NB4 (cell line): ENCODE measurements at regions not wholly inside any gene's neighbourhood (a gene's known extent, or its start where the extent isn't known, plus 50 kb on each side); places are given as distances from the start of the nearest gene placed in this dataset.

Experiments used
- CTCF ChIP-seq: IDR thresholded peaks from one replicate; pipeline ENCODE4 v1.5.1; 2012; ENCODE audit warnings: low read depth, low read length
- MAX ChIP-seq: IDR thresholded peaks from 2 replicates; pipeline ENCODE4 v1.6.1; 2011; ENCODE audit warnings: low read depth, low read length
- MYC ChIP-seq: IDR thresholded peaks from 2 replicates; pipeline ENCODE4 v1.6.1; 2011; ENCODE audit warnings: low read depth, low read length
- POLR2A ChIP-seq: IDR thresholded peaks from 2 replicates; pipeline ENCODE4 v1.6.1; 2011; ENCODE audit warnings: mild to moderate bottlenecking; ENCODE audit not compliant: insufficient read length; ENCODE audit errors: extremely low read depth

- no peak for TF ChIP-seq MAX
- no peak for TF ChIP-seq CTCF
- TF ChIP-seq POLR2A = no peak
- TF ChIP-seq MYC = no peak
These were observed 273.1 kb downstream of the PCDH20 start for GRCh38 chr13:61142506-61142905.
